WERI-Rb-1 (cell line): ENCODE measurements at regions not wholly inside any gene's neighbourhood (a gene's known extent, or its start where the extent isn't known, plus 50 kb on each side); places are given as distances from the start of the nearest gene placed in this dataset.
"Not testable (repeated sequence)": the region's sequence is repeated elsewhere in the genome, so short reads cannot be mapped to it uniquely, and the experiment has no call there.

ENCODE experiments used
- DNase-seq: peaks from one replicate; pipeline ENCODE4 v3.0.0-alpha.2; 2020
- H3K27ac ChIP-seq: fragments of 250-450 bp; sonication (Bioruptor Pico); 2 replicates; pipeline ENCODE4 v1.5.1; 2020; ENCODE audit warnings: mild to moderate bottlenecking, moderate library complexity
- H3K27me3 ChIP-seq: fragments of 250-450 bp; sonication (Bioruptor Pico); 2 replicates; pipeline ENCODE4 v1.5.1; 2021; ENCODE audit warnings: mild to moderate bottlenecking, low read depth, moderate library complexity; ENCODE audit not compliant: insufficient read depth, severe bottlenecking
- H3K36me3 ChIP-seq: fragments of 250-450 bp; sonication (Bioruptor Pico); 2 replicates; pipeline ENCODE4 v1.5.1; 2020; ENCODE audit warnings: mild to moderate bottlenecking, moderate library complexity
- H3K4me3 ChIP-seq: 2 replicates; pipeline ENCODE4 v1.5.1; 2011; ENCODE audit warnings: low read depth, mild to moderate bottlenecking, control low read depth, low read length
- H3K9me3 ChIP-seq: fragments of 250-450 bp; sonication (Bioruptor Pico); 2 replicates; pipeline ENCODE4 v1.5.1; 2021; ENCODE audit warnings: mild to moderate bottlenecking, moderate library complexity; ENCODE audit not compliant: severe bottlenecking
- TF ChIP-seq, protein P1 (sequence below): IDR thresholded peaks from 2 replicates; pipeline ENCODE4 v1.5.1; 2011; ENCODE audit warnings: low read depth, mild to moderate bottlenecking, control low read depth, inconsistent platforms, low read length

- no peaks in the 10 kb centered on the region for H3K36me3 ChIP-seq
- H3K27ac ChIP-seq, result no peak overlapping the region
- H3K4me3 ChIP-seq, result no peak overlapping the region
- TF ChIP-seq, protein P1, sequence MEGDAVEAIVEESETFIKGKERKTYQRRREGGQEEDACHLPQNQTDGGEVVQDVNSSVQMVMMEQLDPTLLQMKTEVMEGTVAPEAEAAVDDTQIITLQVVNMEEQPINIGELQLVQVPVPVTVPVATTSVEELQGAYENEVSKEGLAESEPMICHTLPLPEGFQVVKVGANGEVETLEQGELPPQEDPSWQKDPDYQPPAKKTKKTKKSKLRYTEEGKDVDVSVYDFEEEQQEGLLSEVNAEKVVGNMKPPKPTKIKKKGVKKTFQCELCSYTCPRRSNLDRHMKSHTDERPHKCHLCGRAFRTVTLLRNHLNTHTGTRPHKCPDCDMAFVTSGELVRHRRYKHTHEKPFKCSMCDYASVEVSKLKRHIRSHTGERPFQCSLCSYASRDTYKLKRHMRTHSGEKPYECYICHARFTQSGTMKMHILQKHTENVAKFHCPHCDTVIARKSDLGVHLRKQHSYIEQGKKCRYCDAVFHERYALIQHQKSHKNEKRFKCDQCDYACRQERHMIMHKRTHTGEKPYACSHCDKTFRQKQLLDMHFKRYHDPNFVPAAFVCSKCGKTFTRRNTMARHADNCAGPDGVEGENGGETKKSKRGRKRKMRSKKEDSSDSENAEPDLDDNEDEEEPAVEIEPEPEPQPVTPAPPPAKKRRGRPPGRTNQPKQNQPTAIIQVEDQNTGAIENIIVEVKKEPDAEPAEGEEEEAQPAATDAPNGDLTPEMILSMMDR, result no peak
- no peak for DNase-seq
- H3K27me3 ChIP-seq, result no peaks in the 10 kb centered on the region
- H3K9me3 ChIP-seq, result no peaks in the 10 kb centered on the region
These were observed 241.6 kb downstream of the LMBRD1 start for GRCh38 chr6:69555088-69555638.

DNA sequence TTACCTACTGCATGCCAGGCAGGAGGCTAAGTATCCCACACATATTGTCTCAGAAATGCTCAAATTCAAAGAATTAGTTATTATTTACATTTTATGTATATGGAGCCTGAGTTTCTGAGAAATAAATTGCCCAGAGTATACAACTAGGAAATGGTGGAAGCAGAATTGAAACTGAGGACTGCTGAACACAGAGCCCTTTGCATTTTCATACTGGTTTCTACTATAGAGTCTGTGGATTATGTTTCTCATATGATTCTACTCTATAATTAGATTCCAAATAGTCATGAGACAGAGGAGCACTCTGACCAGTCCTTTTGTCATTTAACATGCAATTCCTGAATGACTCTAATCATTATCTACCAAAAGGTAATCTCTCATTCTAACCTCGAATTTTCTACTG, 254.3 kb downstream of the LMBRD1 start:
- H3K36me3 ChIP-seq, result no peaks in the 10 kb centered on the region
- no peaks in the 10 kb centered on the region for H3K27me3 ChIP-seq
- H3K27ac ChIP-seq, result no peak overlapping the region
- TF ChIP-seq, protein P1, result no peak
- H3K4me3 ChIP-seq, result no peak overlapping the region
- no peak for DNase-seq
- no peaks in the 10 kb centered on the region for H3K9me3 ChIP-seq

DNA sequence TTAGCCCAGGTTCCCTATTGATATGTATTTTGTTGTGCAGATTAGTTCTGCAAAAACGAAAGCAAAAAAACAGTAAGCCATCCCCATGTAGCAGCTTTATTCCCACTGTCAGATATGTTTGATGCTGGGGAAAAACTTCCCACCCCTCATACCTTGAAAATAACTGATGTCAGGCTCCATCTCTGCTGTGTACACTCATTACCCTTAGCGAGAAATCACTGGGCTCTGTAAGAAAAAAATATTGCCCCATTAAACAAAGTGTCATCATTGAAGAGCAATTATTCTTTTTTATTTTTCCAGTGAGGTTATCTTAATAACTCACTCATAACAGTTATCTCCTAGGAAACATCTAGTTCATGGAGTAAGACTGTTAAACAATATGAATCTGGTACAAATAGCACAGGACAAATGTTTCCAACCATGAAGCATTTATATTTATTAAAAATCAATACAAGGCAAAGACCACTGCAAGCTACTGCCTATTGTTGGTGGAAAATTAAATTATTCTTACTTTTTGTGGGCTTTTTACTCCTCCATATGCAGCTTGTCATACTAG, 268.8 kb downstream of the LMBRD1 start:
- no peak overlapping the region for H3K4me3 ChIP-seq
- DNase-seq, result no peak
- H3K9me3 ChIP-seq, result no peaks in the 10 kb centered on the region
- no peak overlapping the region for H3K27ac ChIP-seq
- no peaks in the 10 kb centered on the region for H3K27me3 ChIP-seq
- TF ChIP-seq, protein P1, result no peak
- no peaks in the 10 kb centered on the region for H3K36me3 ChIP-seq

DNA sequence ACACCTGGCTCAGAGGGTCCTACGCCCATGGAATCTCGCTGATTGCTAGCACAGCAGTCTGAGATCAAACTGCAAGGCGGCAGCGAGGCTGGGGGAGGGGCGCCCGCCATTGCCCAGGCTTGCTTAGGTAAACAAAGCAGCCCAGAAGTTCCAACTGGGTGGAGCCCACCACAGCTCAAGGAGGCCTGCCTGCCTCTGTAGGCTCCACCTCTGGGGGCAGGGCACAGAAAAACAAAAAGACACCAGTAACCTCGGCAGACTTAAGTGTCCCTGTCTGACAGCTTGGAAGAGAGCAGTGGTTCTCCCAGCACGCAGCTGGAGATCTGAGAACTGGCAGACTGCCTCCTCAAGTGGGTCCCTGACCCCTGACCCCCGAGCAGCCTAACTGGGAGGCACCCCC, 281.3 kb downstream of the LMBRD1 start:
- not testable (repeated sequence) for H3K9me3 ChIP-seq, H3K4me3 ChIP-seq, H3K36me3 ChIP-seq, DNase-seq, H3K27ac ChIP-seq, H3K27me3 ChIP-seq

DNA sequence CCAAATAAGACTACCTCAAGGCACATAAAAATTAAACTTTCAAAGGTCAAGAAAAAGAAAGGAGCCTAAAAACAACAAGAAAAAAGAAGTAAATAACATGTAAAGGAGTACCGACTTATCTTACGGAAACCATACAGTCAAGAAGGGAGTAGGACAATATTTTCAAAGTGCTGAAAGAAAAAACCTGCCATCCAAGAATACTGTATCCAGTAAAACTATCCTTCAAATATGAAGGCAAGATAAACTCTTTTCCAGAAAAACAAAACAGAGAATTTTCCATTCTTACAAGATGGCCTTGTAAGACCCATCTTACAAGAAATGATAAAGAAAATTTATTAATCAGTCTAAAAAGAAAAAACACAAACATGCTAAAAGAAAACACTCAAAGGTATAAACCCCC, 302.2 kb downstream of the LMBRD1 start:
- DNase-seq, result no peak
- Histone ChIP-seq H3K4me3 (no peak overlapping the region), H3K9me3 (peaks cover 3% of the 10 kb centered on the region), H3K27ac (no peak overlapping the region), H3K36me3 (no peaks in the 10 kb centered on the region), H3K27me3 (no peaks in the 10 kb centered on the region)
- TF ChIP-seq, protein P1, result no peak

GRCh38 chr6:69489970-69490369, 306.8 kb downstream of the LMBRD1 start:
- DNase-seq, result no peak
- Histone ChIP-seq H3K36me3 (no peaks in the 10 kb centered on the region), H3K9me3 (peaks cover 6% of the 10 kb centered on the region), H3K27me3 (no peaks in the 10 kb centered on the region), H3K4me3 (no peak overlapping the region), H3K27ac (peak overlapping the region; percentile 39)
- TF ChIP-seq, protein P1, result no peak
